T-cell (primary cell): ENCODE measurements at regions not wholly inside any gene's neighbourhood (a gene's known extent, or its start where the extent isn't known, plus 50 kb on each side); places are given as distances from the start of the nearest gene placed in this dataset.

Experiments used
- ATAC-seq, 4 experiments: fragments of 200-7000 bp in 3 of 4; fragments of 150-1000 bp in 1 of 4; cut with Tn5 transposase; replicated peaks in 1 of 4; 1 replicate in 3 of 4; 2 replicates in 1 of 4; pipeline ENCODE4 v1.10.0; 2021; ENCODE audit warnings: moderate library complexity in 3 of 4, mild to moderate bottlenecking in 2 of 4, moderate number of reproducible peaks in 1 of 4
- CTCF ChIA-PET, 2 donors: fragments of 300-600 bp; sonication (Branson Sonifier 250); formaldehyde crosslinking; loops; one replicate each; lab custom pipeline; 2022; ENCODE audit warnings: antibody characterized with exemption in 2 of 2; lab: Charles Lee
- POLR2A ChIA-PET, 2 donors: fragments of 300-600 bp; sonication (Branson Sonifier 250); formaldehyde crosslinking; loops; one replicate each; lab custom pipeline; 2022; ENCODE audit warnings: antibody characterized with exemption in 2 of 2; lab: Charles Lee
- DNase-seq, 35 experiments: peaks; one replicate each; pipeline versions ENCODE4 v3.0.0 to v3.0.0-alpha.2; 2013 to 2023
- H3K27ac ChIP-seq: one replicate; pipeline ENCODE4 v1.5.1; 2013; ENCODE audit warnings: low read length
- H3K27me3 ChIP-seq, 2 experiments: replicated peaks in 1 of 2; 1 replicate in 1 of 2; 2 replicates in 1 of 2; pipeline versions ENCODE4 v1.6.1 to v1.7.0; 2013; ENCODE audit warnings: low read length in 1 of 2, mixed read lengths in 1 of 2; ENCODE audit not compliant: control insufficient read depth in 2 of 2, insufficient read depth in 2 of 2; ENCODE audit errors: extremely low read depth in 1 of 2
- H3K36me3 ChIP-seq, 2 donors: 1 replicate in 1 of 2; 2 replicates in 1 of 2; pipeline versions ENCODE4 v1.6.1 to v1.7.0; 2013; ENCODE audit warnings: low read length in 1 of 2; ENCODE audit not compliant: control insufficient read depth in 2 of 2, insufficient read depth in 1 of 2; ENCODE audit errors: extremely low read depth in 1 of 2
- H3K4me1 ChIP-seq, 2 experiments: 1 replicate in 1 of 2; 2 replicates in 1 of 2; pipeline versions ENCODE4 v1.6.1 to v1.7.0; 2013; ENCODE audit warnings: low read length in 2 of 2, mixed read lengths in 1 of 2; ENCODE audit not compliant: insufficient read depth in 2 of 2, control insufficient read depth in 1 of 2; ENCODE audit errors: extremely low read depth in 1 of 2
- H3K4me3 ChIP-seq, 2 donors: 1 replicate in 1 of 2; 2 replicates in 1 of 2; pipeline versions ENCODE4 v1.5.1 to v1.7.0; 2013; ENCODE audit warnings: mild to moderate bottlenecking in 2 of 2, low read length in 1 of 2, moderate library complexity in 1 of 2; ENCODE audit not compliant: control insufficient read depth in 1 of 2; ENCODE audit errors: extremely low read depth in 1 of 2
- H3K9me3 ChIP-seq: 2 replicates; pipeline ENCODE4 v1.7.0; 2013
- H3K27ac Mint-ChIP-seq, 2 donors: one replicate each; pipeline ENCODE4 v1.8.0; 2020 to 2021; ENCODE audit warnings: mild to moderate bottlenecking in 2 of 2, mixed read lengths in 2 of 2
- H3K27me3 Mint-ChIP-seq, 2 donors: one replicate each; pipeline ENCODE4 v1.8.0; 2021 to 2022; ENCODE audit warnings: mixed read lengths in 2 of 2
- H3K36me3 Mint-ChIP-seq: one replicate; pipeline ENCODE4 v1.8.0; 2021; ENCODE audit warnings: mixed read lengths
- H3K4me1 Mint-ChIP-seq, 3 donors: one replicate each; pipeline ENCODE4 v1.8.0; 2020 to 2022; ENCODE audit warnings: mixed read lengths in 3 of 3, mild to moderate bottlenecking in 1 of 3
- H3K4me3 Mint-ChIP-seq, 3 donors: one replicate each; pipeline ENCODE4 v1.8.0; 2020 to 2022; ENCODE audit warnings: mild to moderate bottlenecking in 3 of 3, mixed read lengths in 3 of 3, moderate library complexity in 3 of 3
- H3K9me3 Mint-ChIP-seq, 3 donors: one replicate each; pipeline ENCODE4 v1.8.0; 2020 to 2022; ENCODE audit warnings: mixed read lengths in 3 of 3
- WGBS: methylation state at CpG from one replicate; pipeline ENCODE4 v1.1.5; 2013; ENCODE audit warnings: missing lambda C conversion rate; ENCODE audit not compliant: insufficient coverage; 5-methylcytosine and 5-hydroxymethylcytosine counted together

DNA sequence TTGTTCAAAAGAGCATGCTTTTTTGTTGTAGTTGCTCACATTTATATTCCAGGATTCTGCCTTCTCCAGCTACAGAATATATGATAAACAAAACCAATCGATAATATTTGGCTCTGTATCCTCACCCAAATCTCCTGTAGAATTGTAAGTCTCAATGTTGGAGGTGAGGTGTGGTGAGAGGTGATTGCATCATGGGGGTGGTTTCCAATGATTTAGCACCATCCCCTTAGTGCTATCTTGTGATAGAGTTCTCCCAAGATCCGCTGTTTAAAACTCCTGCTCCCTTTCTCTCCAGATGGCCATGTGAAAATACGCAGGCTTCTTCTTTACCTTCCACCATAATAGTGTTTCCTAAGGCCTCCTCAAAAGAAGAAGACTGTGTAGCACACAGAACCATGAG is 98.7 kb upstream of the SCN7A start:
- no CpG with 5 or more reads among the region's 3 CpGs for WGBS
- Histone ChIP-seq H3K4me3 (no peak overlapping the region), H3K9me3 (no peaks in the 10 kb centered on the region), H3K27me3 (no peaks in the 10 kb centered on the region), H3K27ac (no peak overlapping the region), H3K36me3 (no peaks in the 10 kb centered on the region), H3K4me1 (no peaks in the 10 kb centered on the region)
- no peak for DNase-seq
- ChIA-PET CTCF (no interaction called here), POLR2A (no interaction called here)
- Mint-ChIP-seq H3K27me3 (no peaks in the 10 kb centered on the region), H3K4me1 (no peaks in the 10 kb centered on the region), H3K27ac (no peak overlapping the region), H3K9me3 (peaks cover 3 to 11% (median 4%) of the 10 kb centered on the region in 3 donors), H3K36me3 (no peaks in the 10 kb centered on the region), H3K4me3 (no peak overlapping the region)
- no peak for ATAC-seq

DNA sequence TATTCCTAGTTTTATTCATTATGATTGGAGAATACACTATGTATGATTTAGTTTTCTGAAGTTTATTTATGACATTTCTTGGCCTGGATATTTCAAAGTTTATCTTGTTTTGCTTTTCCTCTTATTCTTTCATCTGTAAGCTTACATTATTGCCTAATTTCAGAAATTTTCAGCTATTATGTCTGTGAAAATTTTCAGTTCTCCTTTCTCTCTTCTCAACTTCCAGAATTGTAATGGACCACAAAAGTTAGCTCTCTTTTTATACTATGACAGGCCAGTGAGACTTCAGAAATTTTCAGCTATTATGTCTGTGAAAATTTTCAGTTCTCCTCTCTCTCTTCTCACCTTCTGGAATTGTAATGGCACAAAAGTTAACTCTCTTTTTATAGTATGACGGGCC is 97.2 kb upstream of the SCN7A start:
- ATAC-seq = no peak
- no peak overlapping the region for H3K27ac Mint-ChIP-seq
- H3K4me3 Mint-ChIP-seq = no peak overlapping the region
- H3K36me3 Mint-ChIP-seq = no peaks in the 10 kb centered on the region
- no peak overlapping the region for H3K4me3 ChIP-seq
- H3K27me3 Mint-ChIP-seq = no peaks in the 10 kb centered on the region
- no peaks in the 10 kb centered on the region for H3K27me3 ChIP-seq
- no peaks in the 10 kb centered on the region for H3K36me3 ChIP-seq
- peaks cover 0 to 9% (median 0%) of the 10 kb centered on the region in 3 donors for H3K9me3 Mint-ChIP-seq
- ChIA-PET POLR2A (no interaction called here), CTCF (no interaction called here)
- no peaks in the 10 kb centered on the region for H3K9me3 ChIP-seq
- H3K4me1 Mint-ChIP-seq = no peaks in the 10 kb centered on the region
- H3K27ac ChIP-seq = no peak overlapping the region
- H3K4me1 ChIP-seq = no peaks in the 10 kb centered on the region
- WGBS = no CpG with 5 or more reads among the region's 1 CpG
- DNase-seq = no peak

DNA sequence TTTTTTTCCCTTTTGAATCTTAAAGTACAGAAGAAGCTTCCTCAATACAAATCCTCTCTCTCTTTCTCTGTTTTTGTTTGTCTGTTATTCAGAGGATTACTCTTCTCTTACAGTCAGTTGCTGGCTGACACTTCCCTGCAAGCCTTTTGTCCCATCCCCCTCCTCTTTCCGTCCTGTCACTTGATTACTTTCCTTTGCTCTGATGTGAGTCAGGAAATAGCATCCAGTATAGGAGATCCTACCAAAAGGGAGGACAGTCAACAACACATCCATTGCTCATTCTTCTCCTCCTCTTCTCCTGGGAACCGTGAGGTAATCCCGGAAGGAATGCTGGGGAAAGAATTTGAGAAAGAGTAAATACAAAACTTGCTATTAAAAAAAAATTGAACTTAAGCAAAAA is 79.3 kb upstream of the SCN7A start:
- Mint-ChIP-seq H3K27ac (no peak overlapping the region), H3K27me3 (no peaks in the 10 kb centered on the region), H3K36me3 (no peaks in the 10 kb centered on the region), H3K9me3 (no peaks in the 10 kb centered on the region), H3K4me1 (no peaks in the 10 kb centered on the region), H3K4me3 (no peak overlapping the region)
- no peaks in the 10 kb centered on the region for H3K9me3 ChIP-seq
- H3K36me3 ChIP-seq = no peaks in the 10 kb centered on the region
- ATAC-seq (no peak), DNase-seq (no peak)
- H3K4me1 ChIP-seq = no peaks in the 10 kb centered on the region
- no peak overlapping the region for H3K4me3 ChIP-seq
- CTCF ChIA-PET = no interaction called here
- no peaks in the 10 kb centered on the region for H3K27me3 ChIP-seq
- POLR2A ChIA-PET = no interaction called here
- H3K27ac ChIP-seq = no peak overlapping the region
- WGBS = no CpG with 5 or more reads among the region's 3 CpGs

DNA sequence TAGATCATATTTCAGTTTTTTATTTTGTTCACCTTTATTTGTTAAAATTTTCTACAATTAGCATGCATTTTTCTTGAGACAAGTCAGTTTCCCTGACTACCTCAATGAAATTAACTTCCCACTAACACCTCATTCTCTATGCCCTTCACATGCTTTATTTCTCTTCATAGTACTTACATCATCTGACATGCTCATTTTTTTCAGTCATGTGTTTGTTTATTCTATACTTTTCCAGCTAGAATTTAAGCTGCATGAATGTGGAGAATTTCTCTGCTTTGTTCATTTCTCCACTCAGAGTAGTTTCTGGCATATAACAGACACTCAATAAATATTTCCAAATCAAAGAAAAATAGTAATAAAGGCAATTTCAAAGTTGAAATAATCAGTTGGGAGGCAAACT is 78.9 kb upstream of the SCN7A start:
- no peaks in the 10 kb centered on the region for H3K4me1 ChIP-seq
- no peaks in the 10 kb centered on the region for H3K36me3 ChIP-seq
- DNase-seq (no peak), ATAC-seq (no peak)
- no peaks in the 10 kb centered on the region for H3K9me3 ChIP-seq
- Mint-ChIP-seq H3K27me3 (no peaks in the 10 kb centered on the region), H3K4me3 (no peak overlapping the region), H3K27ac (no peak overlapping the region), H3K36me3 (no peaks in the 10 kb centered on the region), H3K4me1 (no peaks in the 10 kb centered on the region), H3K9me3 (no peaks in the 10 kb centered on the region)
- H3K27me3 ChIP-seq = no peaks in the 10 kb centered on the region
- ChIA-PET CTCF (no interaction called here), POLR2A (no interaction called here)
- no peak overlapping the region for H3K4me3 ChIP-seq
- H3K27ac ChIP-seq = no peak overlapping the region

DNA sequence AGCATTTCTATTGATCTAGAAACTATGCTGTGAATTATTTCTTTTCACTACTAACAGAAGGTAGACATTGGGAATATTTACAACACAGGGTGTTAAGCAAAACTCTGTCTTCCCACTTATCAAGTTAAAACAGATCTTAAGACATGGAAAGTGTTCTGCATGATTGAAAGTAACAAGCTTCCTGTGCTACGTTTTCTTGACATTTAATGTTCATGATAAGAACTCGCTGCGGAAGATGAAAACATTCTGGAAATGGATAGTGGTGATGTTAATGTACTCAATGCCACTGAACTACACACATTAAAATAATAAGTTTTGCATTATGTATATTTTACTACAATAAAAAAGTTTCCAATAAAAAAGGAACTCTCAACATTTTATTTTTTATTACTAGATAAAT is 74.4 kb upstream of the SCN7A start:
- CTCF ChIA-PET = no interaction called here
- DNase-seq (no peak), ATAC-seq (no peak)
- H3K27me3 ChIP-seq = no peaks in the 10 kb centered on the region
- H3K27me3 Mint-ChIP-seq = no peaks in the 10 kb centered on the region
- H3K9me3 Mint-ChIP-seq = no peaks in the 10 kb centered on the region
- H3K9me3 ChIP-seq = no peaks in the 10 kb centered on the region
- WGBS = no CpG with 5 or more reads among the region's 3 CpGs
- H3K4me3 Mint-ChIP-seq = no peak overlapping the region
- POLR2A ChIA-PET = no interaction called here
- no peaks in the 10 kb centered on the region for H3K36me3 Mint-ChIP-seq
- peaks cover 0 to 2% of the 10 kb centered on the region in 2 experiments for H3K4me1 ChIP-seq
- H3K36me3 ChIP-seq = no peaks in the 10 kb centered on the region
- H3K4me1 Mint-ChIP-seq = no peaks in the 10 kb centered on the region
- no peak overlapping the region for H3K27ac ChIP-seq
- H3K27ac Mint-ChIP-seq = no peak overlapping the region
- H3K4me3 ChIP-seq = no peak overlapping the region

DNA sequence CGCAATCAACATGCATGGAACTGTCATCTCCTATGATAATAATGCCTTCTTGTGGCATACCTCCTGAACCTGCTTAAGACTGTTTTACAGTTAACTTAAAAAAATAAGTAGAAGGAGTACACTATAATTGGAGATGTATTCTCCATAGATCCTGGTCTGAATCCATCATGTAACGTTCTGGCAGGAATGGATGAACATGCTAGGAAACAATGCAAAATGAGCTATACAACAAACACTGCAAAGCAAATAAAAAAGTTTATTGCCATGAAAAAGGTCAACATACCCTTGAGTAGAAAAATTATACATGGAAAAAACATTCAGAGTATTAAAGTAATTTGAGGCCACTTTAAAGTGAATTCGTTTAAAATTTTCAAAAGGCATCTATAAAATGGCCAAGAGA is 71.5 kb upstream of the SCN7A start:
- H3K36me3 ChIP-seq = no peaks in the 10 kb centered on the region
- H3K27me3 Mint-ChIP-seq = no peaks in the 10 kb centered on the region
- ATAC-seq (no peak), DNase-seq (no peak)
- H3K27me3 ChIP-seq = no peaks in the 10 kb centered on the region
- H3K27ac ChIP-seq = no peak overlapping the region
- no CpG with 5 or more reads among the region's 3 CpGs for WGBS
- CTCF ChIA-PET = no interaction called here
- H3K9me3 ChIP-seq = no peaks in the 10 kb centered on the region
- H3K4me1 ChIP-seq = peaks cover 0 to 2% of the 10 kb centered on the region in 2 experiments
- H3K4me3 Mint-ChIP-seq = no peak overlapping the region
- no peak overlapping the region for H3K4me3 ChIP-seq
- H3K36me3 Mint-ChIP-seq = no peaks in the 10 kb centered on the region
- no peaks in the 10 kb centered on the region for H3K4me1 Mint-ChIP-seq
- H3K9me3 Mint-ChIP-seq = no peaks in the 10 kb centered on the region
- no peak overlapping the region for H3K27ac Mint-ChIP-seq
- POLR2A ChIA-PET = no interaction called here

DNA sequence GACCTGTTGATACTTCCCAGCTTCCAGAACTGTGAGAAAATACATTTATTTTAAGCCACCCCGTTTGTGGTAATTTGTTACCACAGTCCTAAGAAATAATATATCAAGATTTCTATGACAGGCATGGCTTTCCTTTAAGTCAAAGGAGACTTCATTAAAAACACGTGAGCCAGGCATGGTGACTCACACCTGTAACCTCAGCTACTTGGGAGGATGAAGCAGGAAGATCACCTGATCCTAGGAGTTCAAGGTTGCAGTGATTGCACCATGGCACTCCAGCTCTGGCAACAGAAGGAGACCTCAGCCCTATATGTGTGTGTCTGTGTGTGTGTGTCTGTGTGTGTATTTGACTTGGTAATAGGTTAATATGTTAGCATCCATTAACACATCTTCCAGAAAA is 69.8 kb upstream of the SCN7A start:
- no peaks in the 10 kb centered on the region for H3K27me3 ChIP-seq
- DNase-seq (no peak), ATAC-seq (no peak)
- no peaks in the 10 kb centered on the region for H3K27me3 Mint-ChIP-seq
- ChIA-PET CTCF (no interaction called here), POLR2A (no interaction called here)
- H3K9me3 Mint-ChIP-seq = no peaks in the 10 kb centered on the region
- H3K36me3 Mint-ChIP-seq = no peaks in the 10 kb centered on the region
- no peak overlapping the region for H3K4me3 ChIP-seq
- no peaks in the 10 kb centered on the region for H3K36me3 ChIP-seq
- H3K9me3 ChIP-seq = no peaks in the 10 kb centered on the region
- H3K4me1 Mint-ChIP-seq = no peaks in the 10 kb centered on the region
- WGBS = no CpG with 5 or more reads among the region's 2 CpGs
- peaks cover 0 to 2% of the 10 kb centered on the region in 2 experiments for H3K4me1 ChIP-seq
- H3K27ac Mint-ChIP-seq = no peak overlapping the region
- no peak overlapping the region for H3K4me3 Mint-ChIP-seq
- no peak overlapping the region for H3K27ac ChIP-seq
